HG03439 (cell line): ENCODE measurements at regions not wholly inside any gene's neighbourhood (a gene's known extent, or its start where the extent isn't known, plus 50 kb on each side); places are given as distances from the start of the nearest gene placed in this dataset.

Source experiments
- ATAC-seq: cut with Tn5 transposase; IDR thresholded peaks from one replicate; pipeline ENCODE4 v1.9.1; 2021; ENCODE audit warnings: mild to moderate bottlenecking, moderate library complexity; ENCODE audit not compliant: unreplicated experiment

GRCh38 chr10:61319386-61320256 lies 133.6 kb downstream of the TMEM26 start:
- no peak for ATAC-seq

GRCh38 chr10:61318429-61318828 lies 134.8 kb downstream of the TMEM26 start:
- ATAC-seq = no peak

DNA sequence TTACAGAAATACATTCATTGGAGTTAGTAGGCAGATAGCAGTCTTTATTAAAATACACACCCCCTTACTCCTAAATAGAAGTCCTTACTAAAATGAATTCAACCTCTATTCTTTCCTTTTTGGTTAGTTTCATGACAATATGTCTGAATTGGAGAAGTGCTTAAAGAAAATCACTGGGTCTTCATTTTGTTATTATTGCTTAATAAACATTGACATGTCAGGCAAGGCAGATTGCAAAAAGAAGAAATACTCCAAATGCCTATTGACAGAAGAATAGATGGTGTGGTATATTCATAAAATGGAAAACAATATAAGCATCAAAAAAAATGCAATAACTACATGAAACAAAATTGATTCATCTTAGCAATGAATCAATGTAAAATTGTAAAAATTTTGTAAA lies 135.5 kb downstream of the TMEM26 start:
- no peak for ATAC-seq

- ATAC-seq = no peak
Measured at GRCh38 chr10:61316676-61317265, 136.4 kb downstream of the TMEM26 start.

GRCh38 chr10:61314273-61314672 lies 138.9 kb downstream of the TMEM26 start:
- no peak for ATAC-seq

- ATAC-seq = no peak
Measured at GRCh38 chr10:61313460-61313859, 139.7 kb downstream of the TMEM26 start.

DNA sequence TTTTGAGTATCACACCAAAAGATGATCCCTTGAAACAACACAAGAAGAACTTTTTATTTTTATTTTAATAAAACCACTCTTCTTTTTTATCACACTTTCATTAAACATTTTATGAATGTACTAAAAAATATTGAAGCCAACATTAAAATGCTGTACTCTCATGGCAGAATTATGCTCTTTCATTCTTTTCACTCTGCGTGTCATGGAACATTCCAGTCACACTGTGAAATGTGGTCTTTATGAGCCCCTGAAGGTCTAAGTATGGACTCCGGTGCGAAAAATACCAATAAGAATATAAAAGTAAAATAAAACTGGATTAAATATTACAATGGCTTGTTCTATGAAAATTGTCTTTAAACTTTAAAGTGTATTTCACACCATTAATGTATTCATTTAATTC lies 148.4 kb downstream of the TMEM26 start:
- no peak for ATAC-seq

DNA sequence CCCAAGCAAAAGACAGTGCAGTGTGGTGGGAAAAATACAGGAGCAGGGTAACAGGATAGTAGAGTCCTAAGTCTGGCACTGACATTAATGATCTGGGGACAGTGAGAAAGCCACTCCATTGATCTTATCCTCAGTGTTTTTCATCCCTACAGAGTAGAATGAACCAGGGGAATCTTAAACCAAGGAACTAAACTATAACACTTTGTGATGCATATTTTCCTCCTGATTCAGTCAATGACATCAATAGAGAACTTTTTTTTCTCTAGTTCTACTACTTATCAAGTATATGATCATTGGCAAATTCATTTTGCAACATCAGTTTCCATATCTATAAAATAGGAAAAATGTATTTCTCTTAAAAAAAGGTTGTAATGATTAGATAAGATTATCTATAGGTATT lies 151.1 kb downstream of the TMEM26 start:
- no peak for ATAC-seq

GRCh38 chr10:61301575-61301974 lies 151.6 kb downstream of the TMEM26 start:
- ATAC-seq = no peak

DNA sequence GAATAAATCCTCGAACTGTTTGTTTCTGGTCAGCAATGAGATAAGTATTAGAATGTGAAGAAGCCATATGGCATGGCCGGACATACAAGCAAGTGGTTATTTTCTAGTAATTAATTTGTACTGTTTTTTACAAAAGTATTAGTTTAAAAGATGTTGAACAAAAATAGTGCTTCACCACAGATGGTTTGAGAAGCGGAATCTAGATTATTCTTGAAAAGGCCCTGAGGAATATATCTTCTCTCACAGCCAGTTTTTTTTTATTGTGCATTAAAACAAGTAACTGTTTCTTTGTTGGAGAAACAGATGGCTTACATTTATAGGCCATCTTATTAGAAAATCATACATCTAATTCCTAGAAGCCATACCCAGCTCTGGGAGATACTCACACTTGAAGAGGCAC lies 153.3 kb downstream of the TMEM26 start:
- ATAC-seq = no peak

- ATAC-seq = no peak
Measured at GRCh38 chr10:61299156-61299555, 154.0 kb downstream of the TMEM26 start.

GRCh38 chr10:61298194-61298593 lies 155.0 kb downstream of the TMEM26 start:
- no peak for ATAC-seq

- ATAC-seq = no peak
Measured at GRCh38 chr10:61296161-61296560, 157.0 kb downstream of the TMEM26 start.

GRCh38 chr10:61294131-61294530 lies 159.1 kb downstream of the TMEM26 start:
- ATAC-seq = no peak

DNA sequence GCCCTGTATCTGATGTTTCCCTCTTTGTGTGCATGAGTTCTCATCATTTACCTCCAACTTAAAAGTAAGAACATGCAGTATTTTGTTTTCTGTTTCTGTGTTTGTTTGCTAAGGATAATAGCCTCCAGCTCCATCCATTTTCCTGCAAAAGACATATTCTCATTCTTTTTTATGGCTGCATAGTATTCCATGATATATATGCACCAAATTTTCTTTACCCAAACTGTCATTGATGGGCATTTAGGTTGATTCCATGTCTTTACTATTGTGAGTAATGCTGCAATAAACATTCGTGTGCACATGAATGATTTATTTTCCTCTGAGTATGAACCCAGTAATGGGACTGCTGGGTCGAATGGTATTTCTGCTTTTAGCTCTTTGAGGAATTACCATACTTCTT lies 163.4 kb downstream of the TMEM26 start:
- no peak for ATAC-seq

GRCh38 chr10:61286686-61287085 lies 166.5 kb downstream of the TMEM26 start:
- peak; percentile 100 for ATAC-seq

DNA sequence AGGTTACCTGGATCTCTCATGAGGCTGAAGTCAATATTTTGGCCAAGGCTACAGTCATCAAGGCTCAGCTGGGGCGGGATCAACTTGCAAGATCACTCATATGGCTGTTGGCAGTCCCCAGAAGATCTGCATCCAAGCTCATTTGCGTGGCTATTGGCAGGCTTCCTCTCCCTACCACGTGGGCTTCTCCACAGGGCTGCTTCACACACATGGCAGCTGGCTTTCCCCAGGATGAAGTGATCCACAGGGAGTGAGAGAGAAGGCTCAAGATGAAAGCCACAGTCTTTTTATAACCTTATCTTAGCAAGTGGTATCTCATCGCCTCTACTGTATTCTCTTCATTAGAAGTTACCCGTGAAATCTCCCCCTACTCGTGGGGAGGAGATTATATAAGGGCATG lies 167.4 kb downstream of the TMEM26 start:
- ATAC-seq = no peak

DNA sequence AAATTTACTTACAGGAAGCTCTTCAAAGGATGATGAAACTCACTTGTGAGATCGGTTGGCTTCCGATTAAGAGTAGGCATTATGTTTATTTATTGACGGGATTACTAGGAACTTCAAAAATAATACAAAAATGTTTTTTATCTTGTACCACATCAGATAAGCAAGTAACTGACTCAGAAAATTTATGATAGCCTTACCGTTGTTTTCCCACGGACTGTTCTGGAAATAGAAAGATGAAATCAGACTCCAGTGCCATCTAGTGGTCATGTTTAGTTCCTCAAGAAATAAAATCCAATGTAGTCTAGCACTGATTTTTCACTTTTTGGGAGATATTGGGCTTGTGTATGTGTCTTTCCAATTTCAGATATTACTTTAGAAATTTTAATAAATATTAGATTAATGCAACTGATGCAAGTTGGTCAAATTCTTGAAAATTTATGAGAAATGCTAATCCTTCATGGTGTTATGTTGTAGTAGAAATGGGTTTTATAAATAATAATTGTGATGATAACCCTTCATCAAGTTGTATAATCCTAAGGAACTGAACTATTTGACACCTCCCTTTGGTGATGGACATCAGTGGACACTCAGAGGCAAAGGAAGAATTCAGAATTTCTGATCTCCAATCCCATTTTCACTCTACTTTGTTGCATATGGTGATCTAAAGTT lies 168.8 kb downstream of the TMEM26 start:
- ATAC-seq = no peak

DNA sequence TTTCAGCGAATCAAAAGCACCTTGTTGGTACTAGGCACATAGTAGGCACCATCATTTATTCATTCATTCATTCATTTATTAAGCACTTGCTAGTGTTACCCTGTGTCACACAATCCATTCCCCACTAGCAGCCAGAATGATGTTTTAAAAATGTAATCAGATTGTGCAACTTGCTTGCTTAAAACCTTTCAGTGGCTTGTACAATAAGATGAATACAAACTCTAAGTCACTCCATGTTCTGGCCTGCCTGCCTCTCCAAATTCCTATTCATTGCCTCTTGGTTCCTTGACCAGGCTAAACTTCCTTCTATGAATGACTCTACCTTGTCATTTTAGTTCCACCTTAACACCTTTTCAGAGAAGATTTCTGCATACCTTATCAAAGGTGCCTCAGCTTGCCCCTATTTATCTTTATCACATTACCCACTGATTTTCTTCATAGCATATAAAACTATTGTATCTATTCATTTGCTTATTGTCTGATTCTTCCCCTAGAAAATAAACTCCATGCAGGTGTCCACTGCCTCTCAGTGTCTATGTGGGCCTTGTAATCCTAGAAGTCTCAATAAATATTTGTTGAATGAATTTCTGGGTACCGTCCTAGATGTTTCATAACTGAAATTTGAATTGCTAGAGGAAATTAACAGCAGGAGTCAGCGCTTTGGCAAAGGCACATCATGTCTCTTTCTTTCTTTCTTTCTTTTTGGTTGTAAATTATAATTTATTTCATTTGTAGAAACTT lies 169.5 kb downstream of the TMEM26 start:
- no peak for ATAC-seq

- ATAC-seq = no peak
Measured at GRCh38 chr10:61283066-61283465, 170.1 kb downstream of the TMEM26 start.

GRCh38 chr10:61280303-61280702 lies 172.9 kb downstream of the TMEM26 start:
- no peak for ATAC-seq
